Lower leg skin (tissue), 4 donors: ENCODE measurements at regions not wholly inside any gene's neighbourhood (a gene's known extent, or its start where the extent isn't known, plus 50 kb on each side); places are given as distances from the start of the nearest gene placed in this dataset.
A peak's percentile ranks its signal among the peaks of the same experiment; 100 is the strongest.

Experiments used
- DNase-seq, 2 donors: peaks; one replicate each; pipeline ENCODE4 v3.0.0-alpha.2; 2019; ENCODE audit warnings: low spot score in 2 of 2
- H3K4me3 ChIP-seq: fragments of 200-600 bp; sonication (generic); 2 replicates; pipeline ENCODE4 v1.5.1; 2017; ENCODE audit warnings: mild to moderate bottlenecking, low read depth; ENCODE audit not compliant: poor library complexity, severe bottlenecking
- POLR2A ChIP-seq, 2 donors: fragments of 450-650 bp; IDR thresholded peaks; one replicate each; pipeline ENCODE4 v1.6.1; 2016 to 2017; ENCODE audit warnings: antibody characterized with exemption in 2 of 2, mild to moderate bottlenecking in 1 of 2, moderate library complexity in 1 of 2
- WGBS, 2 donors: methylation state at CpG; one replicate each; pipeline ENCODE4 v1.1.5; 2018; 5-methylcytosine and 5-hydroxymethylcytosine counted together
- intact Hi-C: fragments of 100-400 bp; cut with DNase I; formaldehyde crosslinking; loops from one replicate; pipeline ENCODE4 v1.15.0; 2023; ENCODE audit warnings: low total_unique reads
- TF ChIP-seq, protein P1 (sequence below), 3 donors: fragments of 450-650 bp; IDR thresholded peaks; one replicate each; pipeline ENCODE4 v1.5.1; 2016; ENCODE audit warnings: antibody characterized with exemption in 3 of 3, mild to moderate bottlenecking in 3 of 3, moderate library complexity in 2 of 3

- DNase-seq, result no peak
- H3K4me3 ChIP-seq, result no peak overlapping the region
- intact Hi-C loops, result no loop called here
- TF ChIP-seq POLR2A (IDR thresholded peaks at IDR 0.05), result no peak
- TF ChIP-seq, protein P1, sequence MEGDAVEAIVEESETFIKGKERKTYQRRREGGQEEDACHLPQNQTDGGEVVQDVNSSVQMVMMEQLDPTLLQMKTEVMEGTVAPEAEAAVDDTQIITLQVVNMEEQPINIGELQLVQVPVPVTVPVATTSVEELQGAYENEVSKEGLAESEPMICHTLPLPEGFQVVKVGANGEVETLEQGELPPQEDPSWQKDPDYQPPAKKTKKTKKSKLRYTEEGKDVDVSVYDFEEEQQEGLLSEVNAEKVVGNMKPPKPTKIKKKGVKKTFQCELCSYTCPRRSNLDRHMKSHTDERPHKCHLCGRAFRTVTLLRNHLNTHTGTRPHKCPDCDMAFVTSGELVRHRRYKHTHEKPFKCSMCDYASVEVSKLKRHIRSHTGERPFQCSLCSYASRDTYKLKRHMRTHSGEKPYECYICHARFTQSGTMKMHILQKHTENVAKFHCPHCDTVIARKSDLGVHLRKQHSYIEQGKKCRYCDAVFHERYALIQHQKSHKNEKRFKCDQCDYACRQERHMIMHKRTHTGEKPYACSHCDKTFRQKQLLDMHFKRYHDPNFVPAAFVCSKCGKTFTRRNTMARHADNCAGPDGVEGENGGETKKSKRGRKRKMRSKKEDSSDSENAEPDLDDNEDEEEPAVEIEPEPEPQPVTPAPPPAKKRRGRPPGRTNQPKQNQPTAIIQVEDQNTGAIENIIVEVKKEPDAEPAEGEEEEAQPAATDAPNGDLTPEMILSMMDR (IDR thresholded peaks at IDR 0.05), result no peak
Measured at GRCh38 chr15:62941699-62942098, 100.8 kb upstream of the TPM1 start.

- no peak for TF ChIP-seq POLR2A (IDR thresholded peaks at IDR 0.05)
- TF ChIP-seq, protein P1 (IDR thresholded peaks at IDR 0.05), result no peak
- intact Hi-C loops, result no loop called here
- H3K4me3 ChIP-seq, result no peak overlapping the region
- WGBS, 2 donors, result 88 to 98% methylated on average over 9 of the region's 9 CpGs
- peak in 1 of 2 donors; percentile 76 for DNase-seq
Measured at GRCh38 chr15:62942428-62942827, 100.1 kb upstream of the TPM1 start.

- intact Hi-C loops, result no loop called here
Measured at GRCh38 chr15:62945063-62945462, 97.5 kb upstream of the TPM1 start.

GRCh38 chr15:62945760-62946159, 96.8 kb upstream of the TPM1 start:
- no peak for TF ChIP-seq POLR2A (IDR thresholded peaks at IDR 0.05)
- TF ChIP-seq, protein P1 (IDR thresholded peaks at IDR 0.05), result no peak
- 75 to 76% methylated on average over 4 of the region's 4 CpGs for WGBS, 2 donors

More at GRCh38 chr15:62945063-62945462, 97.5 kb upstream of the TPM1 start:
- peak in 1 of 2 donors; percentile 58 for DNase-seq
- TF ChIP-seq, protein P1 (IDR thresholded peaks at IDR 0.05), result no peak
- no peak for TF ChIP-seq POLR2A (IDR thresholded peaks at IDR 0.05)
- no peak overlapping the region for H3K4me3 ChIP-seq
- WGBS, 2 donors, result 90 to 96% methylated on average over 2 of the region's 2 CpGs

GRCh38 chr15:62946940-62947339, 95.6 kb upstream of the TPM1 start:
- no peak for TF ChIP-seq POLR2A (IDR thresholded peaks at IDR 0.05)
- TF ChIP-seq, protein P1 (IDR thresholded peaks at IDR 0.05), result no peak
- 85 to 96% methylated on average over 2 of the region's 2 CpGs for WGBS, 2 donors
- intact Hi-C loops, result no loop called here
- no peak for DNase-seq
- H3K4me3 ChIP-seq, result no peak overlapping the region

More at GRCh38 chr15:62945760-62946159, 96.8 kb upstream of the TPM1 start:
- intact Hi-C loops, result no loop called here
- no peak overlapping the region for H3K4me3 ChIP-seq
- peak in 1 of 2 donors; percentile 37 for DNase-seq

GRCh38 chr15:62950462-62950931, 92.0 kb upstream of the TPM1 start:
- intact Hi-C loops, result no loop called here
- DNase-seq, result no peak
- TF ChIP-seq, protein P1 (IDR thresholded peaks at IDR 0.05), result no peak
- TF ChIP-seq POLR2A (IDR thresholded peaks at IDR 0.05), result no peak
- H3K4me3 ChIP-seq, result no peak overlapping the region
- WGBS, 2 donors, result 61 to 63% methylated on average over 5 of the region's 5 CpGs
